GM21529 (cell line): ENCODE measurements at regions not wholly inside any gene's neighbourhood (a gene's known extent, or its start where the extent isn't known, plus 50 kb on each side); places are given as distances from the start of the nearest gene placed in this dataset.

Source experiments
- ATAC-seq: cut with Tn5 transposase; IDR thresholded peaks from one replicate; pipeline ENCODE4 v1.9.1; 2021; ENCODE audit not compliant: unreplicated experiment

- ATAC-seq: no peak
Observed at GRCh38 chr12:81963026-81963425, 203.9 kb upstream of the PPFIA2 start.

- ATAC-seq: no peak
Observed at GRCh38 chr12:81962126-81962856, 203.1 kb upstream of the PPFIA2 start.

GRCh38 chr12:81958406-81958805 is 199.3 kb upstream of the PPFIA2 start:
- ATAC-seq: no peak

GRCh38 chr12:81957631-81958030 is 198.5 kb upstream of the PPFIA2 start:
- no peak for ATAC-seq

GRCh38 chr12:81956468-81956860 is 197.3 kb upstream of the PPFIA2 start:
- ATAC-seq: no peak

GRCh38 chr12:81953541-81953940 is 194.4 kb upstream of the PPFIA2 start:
- no peak for ATAC-seq

GRCh38 chr12:81950871-81951270 is 191.7 kb upstream of the PPFIA2 start:
- ATAC-seq: no peak

- ATAC-seq: no peak
Observed at GRCh38 chr12:81949841-81950308, 190.7 kb upstream of the PPFIA2 start.

- no peak for ATAC-seq
Observed at GRCh38 chr12:81949416-81949815, 190.3 kb upstream of the PPFIA2 start.

- ATAC-seq: no peak
Observed at GRCh38 chr12:81944886-81945285, 185.7 kb upstream of the PPFIA2 start.

- no peak for ATAC-seq
Observed at GRCh38 chr12:81942594-81942993, 183.4 kb upstream of the PPFIA2 start.

GRCh38 chr12:81930037-81930436 is 170.9 kb upstream of the PPFIA2 start:
- ATAC-seq: no peak

- ATAC-seq: no peak
Observed at GRCh38 chr12:81896771-81897170, 137.6 kb upstream of the PPFIA2 start.

GRCh38 chr12:81888961-81889360 is 129.8 kb upstream of the PPFIA2 start:
- ATAC-seq: no peak

GRCh38 chr12:81888106-81888740 is 129.1 kb upstream of the PPFIA2 start:
- ATAC-seq: no peak

GRCh38 chr12:81874586-81874985 is 115.4 kb upstream of the PPFIA2 start:
- no peak for ATAC-seq

- no peak for ATAC-seq
Observed at GRCh38 chr12:81874166-81874565, 115.0 kb upstream of the PPFIA2 start.

- no peak for ATAC-seq
Observed at GRCh38 chr12:81872400-81872799, 113.2 kb upstream of the PPFIA2 start.

- no peak for ATAC-seq
Observed at GRCh38 chr12:81866081-81866480, 106.9 kb upstream of the PPFIA2 start.

- no peak for ATAC-seq
Observed at GRCh38 chr12:81863406-81863805, 104.3 kb upstream of the PPFIA2 start.

GRCh38 chr12:81859521-81859920 is 100.4 kb upstream of the PPFIA2 start:
- ATAC-seq: no peak

- ATAC-seq: no peak
Observed at GRCh38 chr12:81843599-81843998, 84.4 kb upstream of the PPFIA2 start.

GRCh38 chr12:81835783-81836182 is 76.6 kb upstream of the PPFIA2 start:
- no peak for ATAC-seq
